GM18520 (cell line): ENCODE measurements at regions not wholly inside any gene's neighbourhood (a gene's known extent, or its start where the extent isn't known, plus 50 kb on each side); places are given as distances from the start of the nearest gene placed in this dataset.

Experiments
- ATAC-seq: cut with Tn5 transposase; IDR thresholded peaks from one replicate; pipeline ENCODE4 v1.9.1; 2021; ENCODE audit not compliant: unreplicated experiment

DNA sequence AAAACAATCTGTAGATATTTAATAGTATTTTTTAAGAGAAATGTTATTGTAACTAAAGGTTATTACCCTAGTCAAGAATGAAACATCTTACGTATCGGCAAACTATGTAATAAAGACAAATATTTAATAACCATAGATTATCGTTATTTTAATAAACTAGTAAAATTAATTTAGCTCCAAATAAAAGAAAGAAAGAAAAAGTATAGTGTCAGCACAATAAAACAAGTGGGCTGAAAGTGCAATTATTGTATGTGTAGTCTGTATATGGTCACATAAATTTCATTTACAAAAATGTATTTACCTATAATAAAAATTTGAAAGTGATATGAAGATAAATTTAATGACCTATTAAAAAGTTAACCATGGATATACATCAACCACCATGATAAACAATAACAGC, 1258.4 kb upstream of the MIR17HG start:
- ATAC-seq, result no peak

DNA sequence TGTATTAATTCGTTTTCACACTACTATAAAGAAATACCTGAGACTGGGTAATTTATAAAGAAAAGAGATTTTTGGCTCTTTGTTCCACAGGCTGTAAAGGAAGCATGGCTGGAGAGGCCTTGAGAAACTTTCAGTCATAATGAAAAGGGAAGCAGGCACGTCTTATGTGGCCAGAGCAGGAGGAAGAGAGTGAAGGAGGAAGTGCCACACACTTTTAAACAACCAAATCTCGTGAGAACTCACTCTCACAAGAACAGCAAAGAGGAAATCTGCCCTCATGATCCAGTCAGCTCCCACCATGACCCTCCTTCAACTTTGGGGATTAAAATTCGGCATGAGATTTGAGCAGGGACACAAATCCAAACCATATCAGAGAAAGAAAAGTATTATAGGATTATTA, 1255.9 kb upstream of the MIR17HG start:
- ATAC-seq, result no peak

GRCh38 chr13:90094357-90094756, 1253.1 kb upstream of the MIR17HG start:
- ATAC-seq, result no peak

DNA sequence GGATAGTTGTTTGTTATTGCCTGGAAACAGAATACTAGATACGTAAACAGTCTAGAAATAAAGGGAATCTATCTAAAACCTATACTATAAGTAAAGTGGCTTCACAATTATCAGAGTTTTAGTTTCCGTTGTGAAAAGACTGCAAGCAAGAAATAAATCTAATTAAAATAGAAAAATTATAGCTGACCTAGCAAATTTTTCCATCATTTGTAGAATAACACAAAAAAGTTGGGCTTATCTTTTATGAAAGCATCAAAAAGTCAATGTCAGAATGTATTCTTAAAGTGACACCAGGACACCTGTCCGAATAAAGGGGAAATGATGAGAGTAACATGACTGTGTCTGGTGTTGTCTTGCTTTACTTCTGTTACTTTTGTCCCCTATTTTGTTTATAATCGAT, 1248.9 kb upstream of the MIR17HG start:
- ATAC-seq, result no peak

DNA sequence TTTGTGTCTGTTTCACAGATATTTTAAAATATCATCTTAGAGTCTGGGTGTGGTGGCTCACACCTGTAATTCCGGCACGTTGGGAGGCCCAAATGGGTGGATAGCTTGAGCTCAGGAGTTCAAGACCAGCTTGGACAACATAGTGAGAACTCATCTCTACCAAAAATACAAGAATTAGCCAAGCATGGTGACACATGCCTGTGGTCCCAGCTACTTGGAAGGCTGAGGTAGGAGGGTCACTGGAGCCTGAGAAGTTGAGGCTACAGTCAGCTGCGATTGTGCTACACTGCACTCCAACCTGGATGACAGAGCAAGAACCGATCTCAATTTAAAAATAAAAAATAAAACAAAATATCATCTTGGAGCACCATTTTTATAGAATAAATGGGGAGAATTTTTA, 1247.6 kb upstream of the MIR17HG start:
- ATAC-seq, result no peak

GRCh38 chr13:90103099-90103784, 1244.2 kb upstream of the MIR17HG start:
- no peak for ATAC-seq

- no peak for ATAC-seq
Measured at GRCh38 chr13:90104764-90105163, 1242.7 kb upstream of the MIR17HG start.

DNA sequence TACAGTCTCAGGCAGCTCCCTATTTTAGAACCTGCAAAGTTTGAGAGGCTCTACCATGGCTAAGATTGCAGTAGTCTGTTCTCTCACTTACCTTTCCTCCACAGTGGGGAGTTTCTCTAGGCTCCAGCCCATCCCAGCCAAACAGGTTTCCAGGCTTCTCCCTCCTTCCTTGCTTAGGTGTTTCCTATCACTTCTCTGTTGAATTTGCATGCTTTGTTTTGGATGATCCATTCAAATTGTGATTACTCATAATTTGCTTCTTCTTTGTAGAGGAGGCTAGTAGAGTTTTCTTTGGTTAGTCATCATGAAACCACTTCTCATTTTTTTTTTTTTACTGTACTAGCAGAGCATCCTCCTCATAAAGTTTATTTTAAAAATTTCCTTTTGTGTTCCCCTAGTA, 1242.2 kb upstream of the MIR17HG start:
- no peak for ATAC-seq

DNA sequence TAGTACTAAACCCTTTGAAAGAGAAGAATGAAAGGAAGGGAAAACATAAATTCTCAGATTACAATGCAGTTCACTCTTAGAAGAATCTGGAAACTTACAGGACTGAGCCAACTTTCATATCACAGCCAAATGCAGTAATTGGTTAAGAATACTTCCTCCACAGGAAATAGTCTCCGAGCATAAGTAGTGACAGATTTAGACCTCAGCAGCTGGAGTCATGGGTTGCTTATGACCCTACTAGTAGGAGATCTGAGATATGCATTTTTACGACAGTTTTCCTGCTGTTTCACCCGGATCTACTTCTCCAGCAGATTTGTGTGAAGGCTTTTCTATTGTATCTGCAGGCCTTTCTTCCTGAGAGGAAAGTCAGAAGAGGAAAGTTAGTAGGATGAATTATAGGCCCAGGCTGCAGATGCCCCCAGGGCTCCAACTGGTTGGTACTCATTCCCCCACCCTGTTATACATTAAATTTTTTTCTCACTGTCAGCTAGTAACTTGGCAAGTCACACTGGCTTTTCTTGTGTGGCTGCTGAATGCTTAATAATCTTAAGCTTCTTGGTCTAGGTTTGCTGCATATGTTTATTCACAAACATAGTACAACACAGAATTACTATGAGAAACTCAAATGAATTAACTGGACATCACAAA, 1241.5 kb upstream of the MIR17HG start:
- ATAC-seq, result no peak

- no peak for ATAC-seq
Measured at GRCh38 chr13:90107661-90108060, 1239.8 kb upstream of the MIR17HG start.

- ATAC-seq, result no peak
Measured at GRCh38 chr13:90108547-90108946, 1238.9 kb upstream of the MIR17HG start.

GRCh38 chr13:90116121-90116520, 1231.4 kb upstream of the MIR17HG start:
- ATAC-seq, result no peak

GRCh38 chr13:90118467-90119071, 1228.9 kb upstream of the MIR17HG start:
- no peak for ATAC-seq

DNA sequence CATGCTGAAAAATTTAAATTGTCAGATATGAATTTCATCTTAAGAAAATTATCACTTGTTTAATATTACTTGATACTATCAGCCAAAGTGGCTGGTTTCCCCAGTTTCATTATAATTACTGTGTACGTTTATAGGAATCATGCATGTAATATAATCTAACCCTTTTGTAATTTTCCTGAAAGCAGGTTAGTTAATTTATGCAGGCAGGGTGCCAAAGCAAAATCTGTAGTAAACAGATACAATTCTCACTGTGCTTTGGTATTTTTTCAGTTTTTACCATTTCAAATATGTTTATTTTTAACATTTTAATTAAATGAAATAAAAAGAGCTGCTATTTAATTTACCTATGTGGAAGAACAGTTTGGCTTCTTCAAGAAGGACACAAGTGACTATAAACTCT, 1227.5 kb upstream of the MIR17HG start:
- no peak for ATAC-seq

- no peak for ATAC-seq
Measured at GRCh38 chr13:90121784-90122183, 1225.7 kb upstream of the MIR17HG start.

GRCh38 chr13:90122531-90122930, 1225.0 kb upstream of the MIR17HG start:
- no peak for ATAC-seq

DNA sequence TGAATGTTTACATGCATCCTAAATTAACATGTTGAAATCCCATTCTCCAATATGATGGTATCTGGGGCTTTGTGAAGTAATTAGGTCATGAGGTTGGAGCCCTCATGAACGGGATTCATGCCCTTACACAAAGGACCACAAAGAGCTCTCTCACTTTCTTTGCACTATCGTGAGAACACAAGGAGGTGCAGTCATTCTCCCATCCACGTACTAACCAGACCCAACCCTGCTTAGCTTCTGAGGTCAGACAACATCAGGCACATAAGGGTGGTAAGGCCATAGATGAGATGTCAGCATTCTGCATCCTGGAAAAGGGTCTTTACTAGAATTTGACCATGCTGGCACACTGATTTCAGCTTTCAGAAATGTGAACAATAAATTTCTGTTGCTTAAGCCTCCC, 1211.9 kb upstream of the MIR17HG start:
- no peak for ATAC-seq

- ATAC-seq, result no peak
Measured at GRCh38 chr13:90142251-90142650, 1205.2 kb upstream of the MIR17HG start.

DNA sequence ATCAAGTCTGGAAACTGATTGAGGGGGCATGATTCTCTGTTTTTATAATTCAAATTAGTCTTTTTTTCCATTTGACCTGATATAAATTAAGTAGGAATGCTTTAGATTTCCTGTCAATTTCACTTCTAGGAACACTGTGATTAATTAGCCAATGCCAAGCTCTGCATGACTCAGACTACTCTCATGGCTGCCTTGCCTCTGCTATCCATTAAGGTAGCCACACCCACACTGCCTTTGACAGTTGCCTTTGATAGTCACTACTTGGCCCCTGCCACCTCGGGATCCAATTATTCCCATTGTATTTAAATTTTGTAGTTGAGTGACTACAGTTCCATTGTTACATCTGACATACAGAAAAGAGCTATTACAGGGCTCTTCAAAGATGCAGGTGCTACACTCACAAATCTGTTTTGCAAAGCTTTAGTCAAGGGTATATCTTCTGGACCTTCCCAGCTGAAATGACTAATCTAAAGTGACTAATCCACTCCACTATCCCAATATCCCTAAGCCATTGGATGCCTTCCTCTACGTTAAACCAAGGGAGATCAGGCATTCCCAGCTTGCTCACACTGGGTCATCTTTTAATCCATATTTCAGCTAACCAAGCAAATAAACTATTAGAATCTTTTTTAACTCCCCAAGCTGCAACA, 1193.1 kb upstream of the MIR17HG start:
- no peak for ATAC-seq

DNA sequence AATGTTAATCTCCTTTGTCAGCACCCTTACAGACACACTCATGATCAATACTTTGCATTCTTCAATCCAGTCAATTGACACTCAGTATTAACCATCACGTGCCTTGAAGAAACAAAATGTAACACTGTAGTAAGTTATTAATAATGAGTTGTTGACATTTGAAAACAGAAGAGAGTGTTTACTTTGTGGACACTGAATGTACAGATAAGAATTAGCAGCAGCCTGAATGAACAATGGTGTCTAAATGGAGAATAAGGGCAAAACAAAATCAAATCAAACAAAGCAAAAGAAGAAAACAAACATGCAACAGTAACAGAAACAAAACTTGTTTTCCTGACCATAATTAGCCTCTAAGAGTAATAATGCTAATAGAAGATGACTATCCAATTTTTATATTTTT, 1191.1 kb upstream of the MIR17HG start:
- no peak for ATAC-seq

GRCh38 chr13:90168953-90169352, 1178.5 kb upstream of the MIR17HG start:
- ATAC-seq, result no peak

GRCh38 chr13:90170208-90170607, 1177.3 kb upstream of the MIR17HG start:
- no peak for ATAC-seq
